LNCaP clone FGC (cell line): ENCODE measurements at regions not wholly inside any gene's neighbourhood (a gene's known extent, or its start where the extent isn't known, plus 50 kb on each side); places are given as distances from the start of the nearest gene placed in this dataset.

Experiments
- DNase-seq: peaks from one replicate; pipeline ENCODE4 v3.0.0-alpha.2; 2011; ENCODE audit warnings: low read depth
- H3K4me3 ChIP-seq: 2 replicates; pipeline ENCODE4 v1.5.1; 2011; ENCODE audit warnings: mild to moderate bottlenecking, low read depth, low read length, control low read depth
- TF ChIP-seq, protein P1 (sequence below): IDR thresholded peaks from 2 replicates; pipeline ENCODE4 v1.5.1; 2012; ENCODE audit warnings: mild to moderate bottlenecking; ENCODE audit not compliant: control insufficient read depth, insufficient read depth; ENCODE audit errors: extremely low read depth

GRCh38 chr10:31619531-31620061, 300.6 kb downstream of the ZEB1 start:
- no peak for DNase-seq
- TF ChIP-seq, protein P1, sequence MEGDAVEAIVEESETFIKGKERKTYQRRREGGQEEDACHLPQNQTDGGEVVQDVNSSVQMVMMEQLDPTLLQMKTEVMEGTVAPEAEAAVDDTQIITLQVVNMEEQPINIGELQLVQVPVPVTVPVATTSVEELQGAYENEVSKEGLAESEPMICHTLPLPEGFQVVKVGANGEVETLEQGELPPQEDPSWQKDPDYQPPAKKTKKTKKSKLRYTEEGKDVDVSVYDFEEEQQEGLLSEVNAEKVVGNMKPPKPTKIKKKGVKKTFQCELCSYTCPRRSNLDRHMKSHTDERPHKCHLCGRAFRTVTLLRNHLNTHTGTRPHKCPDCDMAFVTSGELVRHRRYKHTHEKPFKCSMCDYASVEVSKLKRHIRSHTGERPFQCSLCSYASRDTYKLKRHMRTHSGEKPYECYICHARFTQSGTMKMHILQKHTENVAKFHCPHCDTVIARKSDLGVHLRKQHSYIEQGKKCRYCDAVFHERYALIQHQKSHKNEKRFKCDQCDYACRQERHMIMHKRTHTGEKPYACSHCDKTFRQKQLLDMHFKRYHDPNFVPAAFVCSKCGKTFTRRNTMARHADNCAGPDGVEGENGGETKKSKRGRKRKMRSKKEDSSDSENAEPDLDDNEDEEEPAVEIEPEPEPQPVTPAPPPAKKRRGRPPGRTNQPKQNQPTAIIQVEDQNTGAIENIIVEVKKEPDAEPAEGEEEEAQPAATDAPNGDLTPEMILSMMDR: no peak

DNA sequence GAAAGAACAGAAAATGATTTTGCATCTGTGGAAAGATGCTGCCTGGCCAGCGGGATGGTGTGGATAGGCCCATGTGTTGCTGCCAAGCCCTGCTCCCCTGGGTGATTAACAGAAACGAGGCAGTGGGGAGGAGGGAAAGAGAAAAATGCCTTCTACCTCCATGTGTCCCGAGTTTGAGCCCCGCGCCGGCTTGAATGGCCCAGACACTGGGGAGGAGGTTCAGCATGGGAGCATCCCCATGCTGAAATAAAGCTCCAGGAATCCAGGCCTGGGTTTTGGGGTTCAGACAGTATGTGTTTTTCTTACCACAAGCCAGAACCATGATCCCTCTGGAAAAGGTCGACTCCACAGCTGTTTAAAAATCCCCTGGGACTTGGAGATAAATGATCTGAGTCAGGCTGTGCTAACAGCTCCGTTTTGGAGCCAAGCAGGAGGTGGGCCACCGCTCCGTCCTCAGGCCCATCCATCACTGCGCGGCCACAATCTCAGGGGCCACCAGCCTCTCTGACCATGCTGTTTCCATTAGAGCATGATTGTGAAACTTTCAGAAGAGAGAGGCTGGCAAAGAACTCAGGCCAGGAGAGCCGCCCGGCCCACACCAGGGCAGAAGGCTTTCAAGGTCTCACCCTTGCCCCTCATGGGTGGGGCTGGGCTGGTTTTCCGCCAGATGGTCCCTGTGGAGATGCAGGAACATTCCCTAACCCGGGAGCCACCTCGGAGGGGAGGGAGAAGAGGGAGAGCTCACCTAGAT, 299.7 kb downstream of the ZEB1 start:
- DNase-seq: no peak

More at GRCh38 chr10:31619531-31620061, 300.6 kb downstream of the ZEB1 start:
- H3K4me3 ChIP-seq: no peak overlapping the region

DNA sequence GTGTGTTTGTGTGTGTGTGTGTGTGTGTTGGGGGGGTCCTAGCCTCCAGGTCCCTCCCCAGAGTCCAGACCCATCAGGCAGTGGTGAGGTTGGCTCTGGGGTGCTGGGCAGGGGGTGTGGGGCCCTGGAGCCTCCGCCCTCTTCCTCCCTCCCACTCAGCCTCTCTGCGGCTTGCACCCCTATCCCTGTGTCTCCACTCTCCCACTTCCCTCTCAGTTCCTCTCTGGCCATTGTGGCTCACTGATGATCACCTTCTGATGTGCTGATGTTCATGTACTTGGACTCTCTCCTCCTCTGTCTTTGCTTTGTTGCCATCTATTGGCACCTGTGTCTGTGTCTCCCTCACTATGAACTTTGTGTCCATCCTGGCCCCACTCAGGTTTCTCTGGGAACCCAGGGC, 298.7 kb downstream of the ZEB1 start:
- TF ChIP-seq, protein P1: no peak
- no peak for DNase-seq
- no peak overlapping the region for H3K4me3 ChIP-seq

More for the DNA sequence above, 299.7 kb downstream of the ZEB1 start:
- TF ChIP-seq, protein P1: no peak
- H3K4me3 ChIP-seq: no peak overlapping the region

DNA sequence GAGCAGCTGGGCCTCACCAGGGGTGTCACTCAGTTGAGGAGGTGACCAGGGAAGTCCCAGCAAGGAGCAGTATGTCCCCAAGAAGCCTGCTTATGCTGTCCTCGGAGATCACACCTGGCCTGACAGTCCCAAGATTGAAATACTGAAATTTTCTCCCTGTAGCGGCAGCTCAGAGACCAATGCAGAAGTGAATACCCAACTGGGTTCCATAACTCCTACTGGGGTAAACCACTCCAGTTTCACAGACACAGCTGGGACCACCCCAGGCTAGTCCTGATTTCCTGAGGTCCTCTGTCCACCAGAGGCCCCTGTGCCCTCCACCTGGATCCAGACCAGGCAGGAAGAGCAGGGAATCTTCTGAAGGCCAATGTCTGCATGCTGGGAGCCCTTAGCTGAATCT, 298.1 kb downstream of the ZEB1 start:
- DNase-seq: no peak
- TF ChIP-seq, protein P1: no peak
- H3K4me3 ChIP-seq: no peak overlapping the region

GRCh38 chr10:31615129-31615528, 296.1 kb downstream of the ZEB1 start:
- TF ChIP-seq, protein P1: no peak

DNA sequence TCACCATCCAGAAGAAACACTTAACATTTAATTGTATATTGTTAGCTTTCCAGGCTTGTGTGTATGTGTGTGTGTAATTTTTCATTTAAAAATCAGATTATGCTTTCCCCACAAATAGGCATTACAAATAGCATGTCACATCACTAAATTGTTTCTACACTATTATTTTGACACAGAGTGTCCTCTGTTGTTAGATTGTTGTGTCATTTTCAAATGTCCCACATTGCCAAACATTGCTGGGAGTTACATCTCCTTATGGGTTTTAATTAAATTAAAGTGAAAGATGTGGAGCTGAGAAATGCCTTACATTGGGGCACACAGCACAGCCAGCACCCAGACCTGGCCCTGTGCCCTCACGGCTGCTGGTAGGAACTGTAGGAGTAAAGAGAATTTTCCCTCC, 295.6 kb downstream of the ZEB1 start:
- DNase-seq: no peak
- H3K4me3 ChIP-seq: no peak overlapping the region
- TF ChIP-seq, protein P1: no peak

More at GRCh38 chr10:31615129-31615528, 296.1 kb downstream of the ZEB1 start:
- DNase-seq: no peak
- no peak overlapping the region for H3K4me3 ChIP-seq
